Activated B cell treated with CpG ODN at 0.5 μM for 24 hours (primary cell): ENCODE measurements at regions not wholly inside any gene's neighbourhood (a gene's known extent, or its start where the extent isn't known, plus 50 kb on each side); places are given as distances from the start of the nearest gene placed in this dataset.
"Not testable (repeated sequence)": the region's sequence is repeated elsewhere in the genome, so short reads cannot be mapped to it uniquely, and the experiment has no call there.

Experiments
- ATAC-seq: fragments of 200-7000 bp; cut with Tn5 transposase; one replicate; pipeline ENCODE4 v1.10.0; 2021; ENCODE audit warnings: low read depth, mild to moderate bottlenecking, moderate library complexity
- CTCF ChIA-PET: fragments of 350-600 bp; sonication (Branson Sonifier 250); formaldehyde crosslinking; loops from one replicate; lab custom pipeline; 2021; ENCODE audit warnings: antibody characterized with exemption; lab: Charles Lee
- POLR2A ChIA-PET: fragments of 350-600 bp; sonication (Branson Sonifier 250); formaldehyde crosslinking; loops from one replicate; lab custom pipeline; 2021; ENCODE audit warnings: antibody characterized with exemption; lab: Charles Lee
- DNase-seq: peaks from one replicate; pipeline ENCODE4 v3.0.0; 2022
- H3K27ac Mint-ChIP-seq: one replicate; pipeline ENCODE4 v1.8.0; 2020; ENCODE audit warnings: mixed read lengths
- H3K27me3 Mint-ChIP-seq: one replicate; pipeline ENCODE4 v1.8.0; 2021; ENCODE audit warnings: mixed read lengths
- H3K36me3 Mint-ChIP-seq: one replicate; pipeline ENCODE4 v1.8.0; 2021; ENCODE audit warnings: low read depth, mixed read lengths
- H3K4me1 Mint-ChIP-seq: one replicate; pipeline ENCODE4 v1.8.0; 2021; ENCODE audit warnings: mixed read lengths
- H3K4me3 Mint-ChIP-seq: one replicate; pipeline ENCODE4 v1.8.0; 2020; ENCODE audit warnings: mild to moderate bottlenecking, mixed read lengths
- H3K9me3 Mint-ChIP-seq: one replicate; pipeline ENCODE4 v1.8.0; 2020; ENCODE audit warnings: mixed read lengths
- CTCF ChIP-seq: fragments of 200-600 bp; IDR thresholded peaks from one replicate; pipeline ENCODE4 v1.8.0; 2022; ENCODE audit warnings: antibody characterized with exemption, mild to moderate bottlenecking
- intact Hi-C: fragments of 100-400 bp; cut with micrococcal nuclease; formaldehyde crosslinking; loops from one replicate; pipeline ENCODE4 v1.15.1; 2024

GRCh38 chr14:85182282-85182681 is 347.7 kb upstream of the FLRT2 start:
- Mint-ChIP-seq H3K27me3 (no peaks in the 10 kb centered on the region), H3K4me3 (no peak overlapping the region), H3K4me1 (no peaks in the 10 kb centered on the region), H3K9me3 (peaks cover 11% of the 10 kb centered on the region), H3K36me3 (no peaks in the 10 kb centered on the region), H3K27ac (no peak overlapping the region)
- DNase-seq (no peak), ATAC-seq (no peak)
- no peak for TF ChIP-seq CTCF
- ChIA-PET POLR2A (no interaction called here), CTCF (no interaction called here)
- intact Hi-C loops: no loop called here

GRCh38 chr14:85186082-85186481 is 343.9 kb upstream of the FLRT2 start:
- H3K9me3 Mint-ChIP-seq: peaks cover 13% of the 10 kb centered on the region
- no peak overlapping the region for H3K27ac Mint-ChIP-seq
- H3K27me3 Mint-ChIP-seq: no peaks in the 10 kb centered on the region
- no peak overlapping the region for H3K4me3 Mint-ChIP-seq
- ChIA-PET POLR2A (no interaction called here), CTCF (no interaction called here)
- no peaks in the 10 kb centered on the region for H3K36me3 Mint-ChIP-seq
- ATAC-seq (no peak), DNase-seq (no peak)
- no peaks in the 10 kb centered on the region for H3K4me1 Mint-ChIP-seq
- intact Hi-C loops: no loop called here
- no peak for TF ChIP-seq CTCF

- ChIA-PET CTCF (no interaction called here), POLR2A (no interaction called here)
- intact Hi-C loops: no loop called here
- no peak overlapping the region for H3K4me3 Mint-ChIP-seq
- no peak for DNase-seq
- ATAC-seq: no peak
- no peaks in the 10 kb centered on the region for H3K27me3 Mint-ChIP-seq
- no peaks in the 10 kb centered on the region for H3K4me1 Mint-ChIP-seq
- no peak for TF ChIP-seq CTCF
- H3K27ac Mint-ChIP-seq: no peak overlapping the region
- no peaks in the 10 kb centered on the region for H3K36me3 Mint-ChIP-seq
- peaks cover 11% of the 10 kb centered on the region for H3K9me3 Mint-ChIP-seq
Measured at GRCh38 chr14:85187521-85187920, 342.4 kb upstream of the FLRT2 start.

GRCh38 chr14:85188836-85189235 is 341.1 kb upstream of the FLRT2 start:
- intact Hi-C loops: no loop called here
- no peak overlapping the region for H3K27ac Mint-ChIP-seq
- peaks cover 11% of the 10 kb centered on the region for H3K9me3 Mint-ChIP-seq
- H3K36me3 Mint-ChIP-seq: no peaks in the 10 kb centered on the region
- ATAC-seq (no peak), DNase-seq (no peak)
- ChIA-PET CTCF (no interaction called here), POLR2A (no interaction called here)
- TF ChIP-seq CTCF: no peak
- H3K4me1 Mint-ChIP-seq: no peaks in the 10 kb centered on the region
- no peaks in the 10 kb centered on the region for H3K27me3 Mint-ChIP-seq
- H3K4me3 Mint-ChIP-seq: no peak overlapping the region

- H3K27me3 Mint-ChIP-seq, H3K27ac Mint-ChIP-seq, CTCF ChIA-PET, H3K4me1 Mint-ChIP-seq, H3K36me3 Mint-ChIP-seq, DNase-seq, ATAC-seq, intact Hi-C loops, POLR2A ChIA-PET, H3K4me3 Mint-ChIP-seq: not testable (repeated sequence)
- H3K9me3 Mint-ChIP-seq: peaks cover 11% of the 10 kb centered on the region
Measured at GRCh38 chr14:85189253-85189652, 340.7 kb upstream of the FLRT2 start.

- H3K27me3 Mint-ChIP-seq: no peaks in the 10 kb centered on the region
- intact Hi-C loops: no loop called here
- H3K27ac Mint-ChIP-seq: no peak overlapping the region
- ATAC-seq (no peak), DNase-seq (no peak)
- H3K36me3 Mint-ChIP-seq: no peaks in the 10 kb centered on the region
- ChIA-PET CTCF (no interaction called here), POLR2A (no interaction called here)
- H3K9me3 Mint-ChIP-seq: peaks cover 9% of the 10 kb centered on the region
- no peaks in the 10 kb centered on the region for H3K4me1 Mint-ChIP-seq
- no peak overlapping the region for H3K4me3 Mint-ChIP-seq
- no peak for TF ChIP-seq CTCF
Measured at GRCh38 chr14:85190251-85190650, 339.7 kb upstream of the FLRT2 start.
